ENCODE measurements at regions not wholly inside any gene's neighbourhood (a gene's known extent, or its start where the extent isn't known, plus 50 kb on each side); places are given as distances from the start of the nearest gene placed in this dataset.
"Not testable (repeated sequence)": the region's sequence is repeated elsewhere in the genome, so short reads cannot be mapped to it uniquely, and the experiment has no call there.

DNA sequence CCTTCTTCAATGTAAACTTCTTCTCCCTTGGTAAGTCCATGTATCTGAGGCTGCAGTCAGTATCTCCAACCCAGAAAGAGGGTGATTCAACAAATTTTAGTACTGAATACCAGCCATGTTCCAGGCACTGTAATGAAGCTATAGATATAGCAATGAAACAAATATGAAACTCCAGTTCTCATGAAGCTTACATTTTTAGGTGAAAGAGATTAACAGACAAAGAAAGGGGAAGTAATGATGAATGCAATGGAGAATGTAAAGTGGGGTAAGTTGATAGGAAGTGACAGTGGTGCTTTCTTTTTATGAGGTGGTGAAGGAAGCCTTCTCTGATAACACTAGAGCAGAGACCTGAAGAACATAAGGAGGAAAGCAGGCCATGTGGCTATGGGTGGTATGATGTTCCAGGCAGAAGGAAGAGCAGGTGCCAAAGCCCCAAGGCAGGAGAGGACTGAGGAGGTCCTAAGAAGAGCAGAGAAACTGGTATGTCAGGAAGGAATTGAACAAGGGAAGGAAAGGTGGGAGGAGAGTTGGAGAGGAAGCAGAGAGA, 143.6 kb downstream of the TFAP2B start:
- no peak for DNase-seq

DNA sequence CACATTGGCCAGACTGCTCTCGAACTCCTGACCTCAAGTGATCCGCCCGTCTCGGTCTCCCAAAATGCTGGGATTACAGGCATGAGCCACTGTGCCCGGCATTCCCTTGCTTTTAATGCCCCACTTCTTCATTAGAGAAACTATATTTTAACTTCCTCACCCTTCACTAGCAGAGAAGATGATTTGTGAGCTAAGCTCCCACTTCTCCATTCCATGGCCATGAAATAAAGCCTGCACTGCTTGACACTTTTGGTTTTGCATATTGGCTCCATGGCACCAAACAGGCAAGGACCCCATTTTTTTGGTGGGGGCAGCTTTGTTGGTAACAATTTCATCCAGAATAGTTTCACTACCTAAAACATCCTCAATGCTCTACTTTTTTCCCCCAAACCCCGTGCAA, 145.3 kb downstream of the TFAP2B start:
- no peak for DNase-seq

DNA sequence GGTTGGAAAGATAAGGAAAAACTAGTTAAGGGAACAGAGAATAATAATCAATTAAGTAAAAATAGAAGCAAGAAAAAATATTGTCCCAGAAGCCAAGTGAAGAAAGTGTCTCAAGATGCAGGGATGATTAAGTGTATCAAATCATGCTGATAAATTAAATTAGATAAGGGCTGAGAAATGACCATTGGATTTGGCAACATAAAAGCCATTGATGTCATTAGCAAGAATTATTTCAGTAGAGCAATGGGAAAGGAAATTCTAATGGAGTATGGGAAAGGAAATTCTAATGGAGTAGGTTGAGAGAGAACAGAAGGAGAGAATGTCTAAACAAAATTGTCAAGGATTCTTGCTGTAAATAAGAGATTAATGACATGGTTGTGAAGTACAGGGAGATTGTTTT, 146.8 kb downstream of the TFAP2B start:
- DNase-seq = no peak

DNA sequence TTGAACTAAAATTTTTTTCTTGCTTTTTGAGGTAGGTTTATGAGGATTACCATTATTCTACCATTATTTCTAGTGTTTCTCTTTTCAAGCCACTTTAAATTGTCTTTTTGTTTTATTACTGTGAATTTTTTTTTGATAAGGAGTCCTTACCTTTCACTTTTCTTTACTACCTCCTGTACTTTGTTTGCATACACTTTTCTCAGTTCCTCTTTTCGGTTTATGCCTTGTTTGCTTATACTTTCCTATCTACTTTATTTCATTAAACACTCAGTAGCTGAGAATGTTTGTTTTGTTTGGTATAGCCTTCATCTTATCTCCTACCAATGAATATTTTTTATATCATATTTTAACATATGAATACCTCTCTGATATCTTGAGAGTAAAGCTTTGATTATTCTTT, 147.9 kb downstream of the TFAP2B start:
- DNase-seq = no peak

DNA sequence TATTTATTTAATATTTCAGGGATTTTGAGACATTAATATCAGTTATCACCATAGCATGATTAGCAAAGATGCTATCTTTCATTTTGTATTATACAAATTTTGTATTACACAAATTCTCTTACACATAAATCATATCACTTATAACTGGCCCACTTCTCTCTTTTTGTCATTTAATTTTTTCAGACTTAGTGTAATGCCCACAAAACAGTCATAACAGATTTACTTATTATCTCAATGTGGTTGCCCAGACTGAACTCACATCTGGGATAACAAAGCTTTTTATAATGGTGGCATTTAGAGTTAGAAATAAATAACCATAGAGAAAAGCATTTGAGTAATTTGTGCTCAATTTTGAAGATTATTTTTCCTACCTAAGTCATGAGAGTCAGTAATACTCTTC, 148.3 kb downstream of the TFAP2B start:
- DNase-seq = no peak

DNA sequence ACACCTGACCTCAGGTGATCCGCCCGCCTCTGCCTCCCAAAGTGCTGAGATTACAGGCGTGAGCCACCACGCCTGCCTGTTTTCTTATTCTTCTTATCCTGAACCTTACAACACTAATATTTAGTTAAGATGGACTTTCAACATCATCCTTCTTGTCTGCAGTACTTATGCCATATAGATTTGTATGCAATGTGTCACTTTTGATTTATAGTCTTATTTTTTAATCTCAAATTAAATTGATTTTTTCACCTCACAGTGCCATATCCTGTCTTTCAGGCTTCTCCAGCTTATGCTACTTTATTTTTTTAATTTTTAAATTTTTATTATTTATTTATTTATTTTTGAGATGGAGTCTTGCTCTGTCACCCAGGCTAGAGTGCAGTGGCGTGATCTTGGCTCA, 149.6 kb downstream of the TFAP2B start:
- not testable (repeated sequence) for DNase-seq

DNA sequence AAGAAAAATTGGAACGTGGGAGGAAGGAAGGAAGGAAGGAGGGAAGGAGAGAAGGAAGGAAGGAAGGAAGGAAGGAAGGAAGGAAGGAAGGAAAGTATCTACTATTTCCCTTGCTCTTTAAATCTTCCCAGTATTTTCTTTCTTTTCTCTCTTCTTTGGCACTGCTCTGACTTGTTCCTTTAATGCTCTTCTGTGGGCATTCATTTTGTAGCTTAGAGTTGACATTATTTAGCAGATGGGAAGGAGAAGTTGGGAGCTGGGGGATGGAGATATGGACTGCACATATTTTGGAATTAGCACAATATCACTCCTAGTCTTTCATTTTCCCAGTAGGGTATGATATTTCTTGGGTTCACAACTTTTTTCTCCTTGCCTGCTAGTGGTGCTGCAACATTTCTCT, 152.2 kb downstream of the TFAP2B start:
- no peak for DNase-seq

DNA sequence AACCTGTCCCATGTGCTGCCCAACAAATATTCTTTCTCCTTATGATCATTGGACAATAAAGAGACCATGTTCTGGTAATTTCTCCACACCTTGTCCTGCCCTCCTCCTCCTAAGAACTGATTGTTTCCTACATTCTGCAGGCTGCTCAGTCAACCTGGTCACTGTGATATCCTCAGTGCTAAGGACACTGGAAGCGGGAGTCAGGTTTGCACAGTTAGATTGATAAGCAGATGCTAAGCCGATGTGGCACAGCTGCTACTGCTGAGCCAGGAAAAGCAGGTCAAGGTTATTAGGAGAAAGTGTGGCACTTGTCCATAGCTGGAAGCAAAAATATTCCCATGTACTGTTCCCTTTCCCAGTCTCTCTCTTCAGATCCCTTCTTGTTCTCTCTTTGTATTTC, 154.8 kb downstream of the TFAP2B start:
- DNase-seq = no peak

DNA sequence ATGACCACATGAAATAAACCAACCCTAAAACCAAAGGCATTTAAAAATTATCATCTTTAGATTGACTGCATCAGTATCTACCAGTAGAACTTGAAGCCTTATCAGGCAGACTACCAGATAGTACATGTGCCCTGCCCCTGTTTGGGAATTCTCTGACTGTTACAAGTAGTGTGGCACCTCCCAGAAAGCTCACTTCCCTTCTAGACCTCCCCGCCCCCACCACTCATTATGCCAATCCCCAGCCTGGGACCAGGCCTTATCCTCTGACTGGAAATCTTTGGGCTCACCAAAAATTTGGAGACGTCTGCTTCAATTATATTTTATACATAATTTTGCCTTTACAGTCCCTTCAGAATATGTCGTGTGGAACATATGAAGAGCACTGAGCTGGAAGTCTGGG, 155.6 kb downstream of the TFAP2B start:
- DNase-seq = no peak

DNA sequence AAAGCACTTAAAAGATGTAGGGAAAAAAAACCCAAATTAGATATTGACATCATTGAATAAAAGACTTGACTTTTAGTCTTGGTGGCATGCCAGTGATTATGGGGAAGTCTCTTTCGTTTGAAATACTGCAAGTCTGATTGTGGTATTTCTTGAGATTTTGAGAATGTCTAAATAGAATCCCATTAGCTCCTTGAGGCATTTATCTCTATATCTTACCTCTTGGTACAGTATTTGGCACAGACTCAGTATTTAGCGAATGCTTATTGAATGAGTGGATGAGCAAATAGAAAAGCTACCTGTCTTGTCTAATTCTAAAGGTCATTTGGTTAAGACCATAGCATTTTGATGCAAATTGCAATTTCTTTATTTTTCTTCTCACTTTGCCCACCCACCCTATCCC, 156.5 kb downstream of the TFAP2B start:
- DNase-seq = no peak

DNA sequence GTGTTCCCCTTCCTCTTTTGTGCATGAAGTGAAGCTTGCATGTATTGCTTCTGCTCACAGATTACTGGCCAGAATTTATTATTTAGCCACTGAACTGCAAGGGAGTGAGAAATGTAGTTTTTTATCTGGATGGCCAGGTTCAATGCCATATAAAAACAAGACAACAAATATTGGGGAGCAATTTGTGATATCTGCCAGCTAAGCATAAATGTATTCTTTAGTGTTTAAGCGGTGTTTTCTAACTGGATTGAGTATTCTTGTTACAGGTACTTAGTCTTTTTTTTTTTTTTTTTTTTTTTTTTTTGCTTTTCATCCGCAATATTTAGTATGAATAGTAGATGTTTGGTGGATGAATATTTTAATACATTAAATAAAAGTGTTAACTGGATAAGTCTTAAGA, 158.2 kb downstream of the TFAP2B start:
- no peak for DNase-seq

DNA sequence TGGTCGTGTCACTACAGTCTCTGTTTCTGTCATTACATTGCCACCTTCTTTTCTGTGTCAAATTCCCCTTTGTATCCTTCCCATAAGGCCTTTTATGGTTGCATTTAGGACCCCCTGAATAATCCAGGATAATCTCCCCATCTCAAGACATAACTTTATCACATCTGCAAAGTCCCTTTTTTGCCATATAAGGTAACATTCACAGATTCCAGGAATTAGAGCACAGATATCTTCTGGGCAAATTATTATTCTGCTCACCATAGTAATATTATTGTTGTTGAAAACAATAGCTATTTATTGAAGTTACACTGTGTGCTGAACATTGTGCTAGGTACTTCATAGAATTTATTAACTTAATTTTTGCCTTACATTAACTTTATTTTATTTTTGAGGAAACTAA, 159.1 kb downstream of the TFAP2B start:
- DNase-seq = no peak

DNA sequence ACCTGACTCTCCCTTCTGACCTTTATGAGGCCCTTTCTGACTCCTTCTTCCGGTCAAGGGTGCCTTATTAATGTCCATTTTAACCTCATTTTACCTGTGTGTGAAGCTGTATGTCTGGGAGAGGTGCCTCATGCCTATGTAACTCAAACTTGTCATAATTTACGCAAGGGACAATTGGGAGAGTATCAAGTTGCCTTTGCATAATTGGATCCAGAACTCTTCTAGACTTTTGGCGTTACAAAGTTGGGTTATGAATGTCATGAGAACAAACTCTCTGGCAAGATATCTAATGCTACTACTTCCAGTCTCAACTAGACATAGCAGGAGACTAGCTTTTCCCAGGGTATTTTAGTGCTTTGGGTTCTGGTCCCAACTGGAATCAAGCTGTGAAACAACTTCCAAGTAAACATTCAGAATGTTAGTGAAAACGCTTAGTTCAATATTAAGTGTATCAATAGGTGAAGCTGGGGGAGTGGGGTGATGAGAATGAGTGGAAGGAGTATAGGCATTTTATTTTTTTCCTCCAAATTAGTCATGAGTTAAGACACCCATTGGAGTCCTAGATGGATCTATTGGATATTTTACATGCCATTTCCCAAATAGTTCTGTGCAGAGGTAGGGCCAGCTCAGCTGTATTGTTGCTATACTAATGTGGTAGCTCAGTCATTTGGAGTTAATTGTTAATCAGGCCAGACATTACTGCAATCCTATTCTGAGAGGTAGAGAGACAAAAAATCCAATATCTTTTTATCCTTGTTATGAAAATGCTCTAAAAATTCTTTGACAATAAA, 159.9 kb downstream of the TFAP2B start:
- DNase-seq = no peak

DNA sequence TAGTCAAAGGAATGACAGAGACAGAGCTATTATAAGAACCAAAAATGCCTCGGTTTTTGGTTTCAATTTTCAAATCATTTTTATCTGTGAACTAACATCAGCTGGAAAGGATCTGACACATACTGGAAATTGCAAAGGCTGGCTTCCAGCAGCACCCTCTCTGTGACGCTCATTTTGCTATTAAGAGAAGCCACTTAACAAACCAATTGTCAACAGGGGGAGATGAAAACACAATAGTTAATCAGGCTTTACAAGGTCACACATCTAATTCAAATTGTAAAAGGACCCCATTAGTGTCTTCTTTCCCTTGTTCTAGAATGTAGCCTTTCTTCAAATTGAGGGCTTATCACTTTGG, 160.5 kb downstream of the TFAP2B start:
- DNase-seq = no peak

DNA sequence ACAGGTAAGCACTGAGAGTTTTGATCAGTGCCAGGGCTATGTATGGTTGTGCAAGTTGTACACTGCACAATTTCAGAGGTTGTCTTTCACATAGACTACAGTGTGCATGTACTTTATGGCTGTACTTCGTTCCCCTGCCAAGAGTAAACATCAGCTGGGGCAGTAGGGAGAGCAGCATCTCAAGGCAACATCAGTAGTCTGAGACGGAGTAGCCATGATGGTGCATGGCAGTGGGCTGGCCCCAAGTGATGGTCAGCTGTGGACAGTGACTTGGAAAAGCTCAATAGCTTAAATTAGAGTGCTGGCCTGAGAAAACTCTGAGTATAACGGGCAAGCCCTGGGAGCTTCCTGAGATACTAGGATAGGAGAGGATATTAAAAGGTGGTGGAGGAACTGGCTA, 165.5 kb downstream of the TFAP2B start:
- no peak for DNase-seq

DNA sequence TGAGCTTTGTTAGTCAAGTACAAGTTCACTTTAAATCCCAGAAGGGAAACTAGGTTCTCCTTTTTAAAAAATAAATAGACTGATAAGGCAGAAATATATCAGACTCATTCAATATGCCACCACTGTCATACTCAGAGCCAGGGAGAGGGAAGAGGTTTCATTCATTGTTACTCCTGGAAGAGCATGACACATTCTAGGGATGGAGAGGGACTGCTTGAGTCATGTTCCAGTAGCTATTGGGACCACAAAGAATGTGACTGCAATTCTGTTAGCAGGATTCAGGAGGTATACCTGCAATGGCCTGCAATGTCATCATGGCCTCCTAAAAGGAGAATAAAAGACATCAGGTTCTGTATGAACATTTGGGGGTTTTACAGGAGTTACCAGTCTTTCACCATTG, 167.6 kb downstream of the TFAP2B start:
- DNase-seq = no peak

DNA sequence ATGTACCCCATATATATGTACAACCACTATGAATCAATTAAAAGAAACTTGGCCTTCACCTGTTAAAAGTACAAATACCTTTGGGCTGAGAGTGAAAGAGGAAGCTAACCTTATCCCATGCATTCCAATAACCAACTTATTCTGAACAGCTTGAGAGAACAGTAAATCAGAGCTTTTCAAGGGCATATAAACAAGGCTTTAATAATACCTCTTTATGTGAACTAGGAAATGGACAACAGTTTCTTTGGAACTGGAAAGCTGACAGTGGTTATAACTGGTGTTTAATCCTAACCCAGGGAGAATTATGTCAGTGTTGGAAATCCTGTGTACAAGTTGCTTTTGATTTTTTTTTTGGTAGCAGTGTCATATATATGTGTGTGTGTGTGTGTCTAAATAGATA, 170.5 kb downstream of the TFAP2B start:
- no peak for DNase-seq

DNA sequence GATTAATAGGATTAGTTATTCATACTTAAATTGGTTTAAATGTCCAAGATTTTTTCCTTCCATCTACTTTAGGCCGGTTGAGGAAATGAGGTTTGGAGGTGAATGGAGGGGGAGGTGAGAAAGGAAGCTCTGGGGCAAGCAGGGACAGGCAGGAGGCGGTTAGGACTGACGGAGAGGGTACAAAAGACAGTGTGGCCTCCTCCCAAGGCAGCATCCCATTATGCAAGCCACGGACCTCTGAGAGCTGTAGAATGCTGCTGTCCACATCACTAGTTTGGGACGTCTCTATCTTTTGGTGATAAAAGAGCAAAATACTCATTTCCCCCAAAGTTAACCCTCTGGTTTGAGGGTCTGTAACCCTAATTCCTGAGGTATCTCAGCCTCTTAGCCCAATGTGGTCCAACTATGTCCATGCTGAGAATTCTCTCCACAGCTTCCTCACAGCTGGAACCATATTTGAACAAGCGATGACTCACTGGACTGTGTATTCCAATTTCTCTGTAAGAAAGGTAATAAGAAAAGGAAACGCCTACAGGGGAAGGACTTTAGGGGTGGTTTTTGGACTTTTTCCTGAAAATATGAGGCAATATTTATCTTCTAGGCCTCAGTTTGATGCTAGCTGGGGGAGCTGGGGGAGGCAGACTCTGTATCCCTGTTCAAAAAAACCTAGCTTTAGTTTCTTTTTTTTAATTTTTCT, 172.2 kb downstream of the TFAP2B start:
- DNase-seq = no peak

DNA sequence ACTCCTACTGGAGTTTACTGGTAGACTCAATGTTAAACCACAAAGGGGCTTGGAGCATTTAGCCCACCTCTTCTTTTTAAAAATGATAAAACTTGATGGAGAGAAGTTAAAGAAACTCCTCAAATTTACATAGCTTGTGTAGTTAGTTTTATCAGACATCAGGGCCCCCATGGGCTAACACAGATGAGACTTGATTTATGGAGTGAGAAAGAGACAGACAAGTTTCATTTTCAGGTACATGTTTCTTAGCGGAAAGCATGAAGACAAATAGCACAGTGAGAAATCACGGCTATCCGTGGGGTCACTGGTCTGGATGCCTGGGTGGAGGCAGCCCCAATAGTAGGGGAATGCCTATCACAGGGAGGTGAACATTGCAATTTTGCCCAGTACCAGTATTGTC, 173.6 kb downstream of the TFAP2B start:
- DNase-seq = no peak

DNA sequence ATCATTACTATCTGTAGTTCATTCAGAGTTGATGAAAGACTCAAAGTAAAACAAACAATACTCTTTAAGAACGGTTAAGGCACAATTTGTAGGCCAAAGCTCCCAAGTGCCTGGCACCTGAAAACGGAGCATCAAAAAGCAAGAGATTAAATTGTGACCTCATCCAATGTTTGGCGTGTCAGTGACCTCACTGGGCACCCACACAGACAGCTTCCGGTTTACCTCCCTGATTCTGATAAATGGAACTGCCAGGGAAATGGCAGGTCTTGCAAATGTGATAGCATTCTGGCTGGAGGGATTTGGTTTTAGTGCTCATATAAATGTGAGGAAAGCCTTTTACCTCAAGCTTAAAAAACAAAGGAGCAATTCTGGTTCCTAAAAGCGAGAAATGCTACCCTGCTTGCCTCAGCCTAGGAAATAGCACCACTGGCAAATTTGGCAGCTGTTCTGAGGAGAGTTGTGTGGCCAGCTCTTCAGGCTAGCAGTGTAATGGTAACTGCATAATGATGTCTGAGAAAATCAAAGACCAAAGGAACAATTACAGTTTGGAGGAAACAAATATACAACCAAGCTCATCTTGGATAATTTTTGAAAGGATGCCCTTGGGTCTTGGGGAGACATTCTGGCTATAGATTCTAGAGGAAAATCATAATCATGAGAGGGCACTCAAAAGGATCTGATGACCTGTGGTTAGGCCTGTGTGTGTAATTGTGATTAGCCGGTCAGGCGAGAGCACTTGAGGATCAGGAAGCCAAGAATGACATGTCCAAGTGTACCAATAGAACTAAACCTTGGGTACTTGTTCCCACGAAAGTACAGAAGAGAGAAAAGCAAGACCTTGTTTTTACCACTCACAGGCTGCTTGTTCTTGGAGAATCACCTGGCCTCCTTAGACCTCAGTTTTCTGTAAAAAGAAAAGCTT, 174.3 kb downstream of the TFAP2B start:
- DNase-seq = no peak

DNA sequence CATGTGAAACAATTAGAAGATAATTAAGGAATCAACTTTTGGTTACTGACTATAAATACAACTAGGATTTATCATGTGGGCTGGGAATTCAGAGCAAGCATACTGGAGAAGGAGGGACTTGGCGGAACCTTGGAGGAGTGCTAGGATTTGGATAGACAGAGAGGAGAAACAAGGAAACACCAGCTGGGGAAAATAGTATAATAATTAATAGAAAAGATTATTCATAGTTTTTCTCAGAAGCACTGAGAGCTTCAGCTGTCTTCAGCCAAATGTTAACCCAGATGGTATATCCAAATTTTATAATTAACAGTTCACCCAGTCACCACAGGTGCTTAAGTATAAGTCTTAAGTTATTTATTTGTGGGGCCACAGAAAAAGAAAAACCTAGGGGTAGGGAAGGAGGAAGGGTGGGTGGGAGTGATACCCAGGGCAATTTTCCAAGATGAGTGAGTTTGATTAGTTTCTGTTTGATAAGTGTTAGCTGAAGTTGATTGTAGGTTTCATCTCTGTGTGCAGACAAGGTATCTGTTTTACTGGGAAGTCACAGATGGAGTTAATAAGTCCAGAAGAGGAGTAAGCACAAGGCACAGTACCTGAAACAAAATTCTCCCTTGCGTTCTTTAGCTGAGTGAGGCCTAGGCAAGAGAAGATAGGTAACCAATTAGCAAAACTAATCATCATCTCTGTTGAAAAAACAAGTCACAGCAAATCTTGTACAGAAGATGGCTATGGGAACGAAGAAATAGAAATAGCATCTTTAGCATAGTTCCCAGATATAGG, 175.5 kb downstream of the TFAP2B start:
- DNase-seq = no peak

DNA sequence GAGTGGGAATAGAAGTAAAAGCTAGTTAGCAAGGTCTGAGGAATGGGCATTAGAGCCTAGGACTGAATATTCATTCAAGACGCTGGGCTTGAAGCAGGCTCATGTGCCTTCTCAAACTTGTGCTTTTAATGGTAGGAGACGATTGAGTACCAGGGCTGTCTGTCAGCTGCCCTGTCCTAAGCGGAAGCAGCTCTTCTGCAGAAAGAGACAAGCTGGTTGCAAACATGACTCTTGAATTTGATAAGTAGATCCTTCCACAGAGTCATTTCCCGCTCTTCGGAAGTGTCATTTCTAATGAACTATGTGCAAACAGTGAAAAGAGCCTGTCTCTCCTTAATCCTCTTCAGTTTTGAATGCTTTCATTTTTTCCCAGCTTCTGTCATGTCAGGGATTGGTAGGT, 176.4 kb downstream of the TFAP2B start:
- DNase-seq = no peak

DNA sequence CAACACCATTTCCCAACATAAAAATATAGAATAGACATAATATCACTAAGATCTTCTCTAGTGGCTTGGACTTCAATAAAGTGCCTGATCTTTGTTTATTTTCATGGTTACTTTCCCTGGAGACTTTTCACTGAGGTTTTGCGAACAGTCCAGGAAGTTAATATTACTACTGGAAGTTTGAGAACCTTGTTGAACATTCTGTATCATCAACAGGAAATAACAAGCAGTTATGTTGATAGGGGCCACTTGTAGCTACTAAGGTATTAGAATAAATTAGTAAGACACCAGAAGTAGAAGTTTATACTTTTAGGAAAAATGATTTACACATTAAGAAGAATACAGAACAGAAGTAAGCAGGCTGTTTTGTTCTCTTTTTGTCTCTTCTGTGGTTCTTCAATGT, 180.2 kb downstream of the TFAP2B start:
- DNase-seq = no peak

All from NCI-H187 treated with DMSO at 0.1 percent for 48 hours (cell line).